ENCODE measurements at regions not wholly inside any gene's neighbourhood (a gene's known extent, or its start where the extent isn't known, plus 50 kb on each side); places are given as distances from the start of the nearest gene placed in this dataset.

- Histone ChIP-seq H3K36me3 (replicated peaks in 1 of 2; ENCODE audit: control insufficient read depth in 1 of 2, insufficient read depth in 2 of 2, low read length in 2 of 2) (no peaks in the 10 kb centered on the region), H3K79me2 (ENCODE audit: insufficient read depth, low read length) (no peaks in the 10 kb centered on the region), H3K4me2 (ENCODE audit: low read depth, low read length) (no peak overlapping the region), H4K20me1 (ENCODE audit: insufficient read depth, low read length) (no peaks in the 10 kb centered on the region), H3K4me3 (replicated peaks in 1 of 3; ENCODE audit: insufficient read depth in 1 of 3, low read depth in 2 of 3, low read length in 3 of 3) (no peak overlapping the region), H3K27me3 (ENCODE audit: control insufficient read depth in 1 of 2, insufficient read depth in 2 of 2, low read length in 2 of 2) (no peaks in the 10 kb centered on the region), H3K9me3 (ENCODE audit: low read length) (no peaks in the 10 kb centered on the region), H3K27ac (ENCODE audit: extremely low read length, insufficient read depth, low read length) (no peak overlapping the region), H3K4me1 (ENCODE audit: insufficient read depth, low read length) (no peaks in the 10 kb centered on the region), H2AFZ (ENCODE audit: low read length) (no peak overlapping the region), H3K9ac (ENCODE audit: insufficient read depth, low read depth, low read length) (no peak overlapping the region)
- DNase-seq (ENCODE audit: low spot score) (no peak), FAIRE-seq (no peak), ATAC-seq (peak; percentile 82)
- intact Hi-C loops (cut with micrococcal nuclease; ENCODE audit: unreplicated experiment), result loop anchor here (5.0 kb wide), 1 partner anchor 1134 kb away; no protein-coding TSS in a partner anchor
- WGBS (ENCODE audit: low lambda C conversion rate), result 60% methylated on average over 3 of the region's 3 CpGs
- in situ Hi-C loops (cut with HindIII; ENCODE audit: extremely low pct_ligation_motif_present, low pct_unique_long_range_greater_than_20kb), result no loop called here
- no peak for TF ChIP-seq ZMYM2 (CRISPR knock-in tag; IDR thresholded peaks at IDR 0.05)
- 0 out of 2 replicates have a peak, but pooled peaks have one; percentile 15 for TF ChIP-seq ZNF362 (CRISPR knock-in tag; IDR thresholded peaks at IDR 0.05; ENCODE audit: borderline replicate concordance)
- ChIA-PET CTCF (ENCODE audit: low intra/inter-chr PET ratio, low total read pairs) (no interaction called here), POLR2A (no interaction called here)
- no TSS peak for BruUV-seq (replicated peaks)
Observed at GRCh38 chr13:63455938-63456337, 2040.3 kb upstream of the PCDH20 start.

- Histone ChIP-seq H3K36me3 (replicated peaks in 1 of 2; ENCODE audit: control insufficient read depth in 1 of 2, insufficient read depth in 2 of 2, low read length in 2 of 2) (no peaks in the 10 kb centered on the region), H4K20me1 (ENCODE audit: insufficient read depth, low read length) (no peaks in the 10 kb centered on the region), H2AFZ (ENCODE audit: low read length) (no peak overlapping the region), H3K79me2 (ENCODE audit: insufficient read depth, low read length) (no peaks in the 10 kb centered on the region), H3K27me3 (ENCODE audit: control insufficient read depth in 1 of 2, insufficient read depth in 2 of 2, low read length in 2 of 2) (no peaks in the 10 kb centered on the region), H3K27ac (ENCODE audit: extremely low read length, insufficient read depth, low read length) (no peak overlapping the region), H3K4me2 (ENCODE audit: low read depth, low read length) (no peak overlapping the region), H3K9me3 (ENCODE audit: low read length) (no peaks in the 10 kb centered on the region), H3K4me3 (replicated peaks in 1 of 3; ENCODE audit: insufficient read depth in 1 of 3, low read depth in 2 of 3, low read length in 3 of 3) (no peak overlapping the region), H3K9ac (ENCODE audit: insufficient read depth, low read depth, low read length) (no peak overlapping the region), H3K4me1 (ENCODE audit: insufficient read depth, low read length) (no peaks in the 10 kb centered on the region)
- ATAC-seq, result no peak
- intact Hi-C loops (cut with micrococcal nuclease; ENCODE audit: unreplicated experiment) (no loop called here), in situ Hi-C loops (cut with HindIII; ENCODE audit: extremely low pct_ligation_motif_present, low pct_unique_long_range_greater_than_20kb) (no loop called here)
- TF ChIP-seq RBM39 (IDR thresholded peaks at IDR 0.05; ENCODE audit: low read depth, low read length, poor library complexity, severe bottlenecking) (no peak), TP53 (CRISPR knock-in tag; conservative IDR thresholded peaks at IDR 0.05) (no peak), CREB3 (CRISPR knock-in tag; IDR thresholded peaks at IDR 0.05) (no peak)
- FAIRE-seq, result no peak
- BruUV-seq (replicated peaks), result no TSS peak
- CTCF ChIA-PET (ENCODE audit: low intra/inter-chr PET ratio, low total read pairs), result no interaction called here
- DNase-seq (ENCODE audit: low spot score), result no peak
- 0% methylated on average over 1 of the region's 1 CpG for WGBS (ENCODE audit: low lambda C conversion rate)
- POLR2A ChIA-PET, result no interaction called here
Observed at GRCh38 chr13:63449550-63449949, 2033.9 kb upstream of the PCDH20 start.
